ENCODE measurements at regions not wholly inside any gene's neighbourhood (a gene's known extent, or its start where the extent isn't known, plus 50 kb on each side); places are given as distances from the start of the nearest gene placed in this dataset.
"Not testable (repeated sequence)": the region's sequence is repeated elsewhere in the genome, so short reads cannot be mapped to it uniquely, and the experiment has no call there.

- DNase-seq (ENCODE audit: low read depth), result no peak
Observed at GRCh38 chr17:70938336-70938735, 769.0 kb downstream of the KCNJ2 start.

GRCh38 chr17:70945386-70945785 lies 776.1 kb downstream of the KCNJ2 start:
- no peak for DNase-seq (ENCODE audit: low read depth)

- DNase-seq (ENCODE audit: low read depth), result no peak
Observed at GRCh38 chr17:70947215-70947614, 777.9 kb downstream of the KCNJ2 start.

GRCh38 chr17:70947636-70948565 lies 778.6 kb downstream of the KCNJ2 start:
- DNase-seq (ENCODE audit: low read depth), result no peak

- DNase-seq (ENCODE audit: low read depth), result not testable (repeated sequence)
Observed at GRCh38 chr17:70953140-70953539, 783.8 kb downstream of the KCNJ2 start.

GRCh38 chr17:70955441-70955840 lies 786.1 kb downstream of the KCNJ2 start:
- no peak for DNase-seq (ENCODE audit: low read depth)

GRCh38 chr17:70956726-70957125 lies 787.4 kb downstream of the KCNJ2 start:
- DNase-seq (ENCODE audit: low read depth), result no peak

GRCh38 chr17:70961341-70961740 lies 792.0 kb downstream of the KCNJ2 start:
- DNase-seq (ENCODE audit: low read depth), result no peak

GRCh38 chr17:70968302-70968701 lies 799.0 kb downstream of the KCNJ2 start:
- DNase-seq (ENCODE audit: low read depth), result no peak

GRCh38 chr17:70969521-70970034 lies 800.2 kb downstream of the KCNJ2 start:
- DNase-seq (ENCODE audit: low read depth), result no peak

- DNase-seq (ENCODE audit: low read depth), result no peak
Observed at GRCh38 chr17:70976447-70976846, 807.1 kb downstream of the KCNJ2 start.

GRCh38 chr17:70984873-70985272 lies 815.5 kb downstream of the KCNJ2 start:
- DNase-seq (ENCODE audit: low read depth), result no peak

GRCh38 chr17:70987867-70988340 lies 818.6 kb downstream of the KCNJ2 start:
- no peak for DNase-seq (ENCODE audit: low read depth)

- no peak for DNase-seq (ENCODE audit: low read depth)
Observed at GRCh38 chr17:70988622-70989021, 819.3 kb downstream of the KCNJ2 start.

- no peak for DNase-seq (ENCODE audit: low read depth)
Observed at GRCh38 chr17:70989280-70989679, 819.9 kb downstream of the KCNJ2 start.

GRCh38 chr17:70994194-70994593 lies 824.9 kb downstream of the KCNJ2 start:
- DNase-seq (ENCODE audit: low read depth), result no peak

- DNase-seq (ENCODE audit: low read depth), result no peak
Observed at GRCh38 chr17:70995997-70996396, 826.7 kb downstream of the KCNJ2 start.

GRCh38 chr17:71003736-71004135 lies 834.4 kb downstream of the KCNJ2 start:
- no peak for DNase-seq (ENCODE audit: low read depth)

- no peak for DNase-seq (ENCODE audit: low read depth)
Observed at GRCh38 chr17:71004413-71004812, 835.1 kb downstream of the KCNJ2 start.

GRCh38 chr17:71011391-71011790 lies 842.1 kb downstream of the KCNJ2 start:
- DNase-seq (ENCODE audit: low read depth), result no peak

- no peak for DNase-seq (ENCODE audit: low read depth)
Observed at GRCh38 chr17:71019699-71020098, 850.4 kb downstream of the KCNJ2 start.

- no peak for DNase-seq (ENCODE audit: low read depth)
Observed at GRCh38 chr17:71022758-71023157, 853.4 kb downstream of the KCNJ2 start.

- DNase-seq (ENCODE audit: low read depth), result no peak
Observed at GRCh38 chr17:71023249-71024030, 854.1 kb downstream of the KCNJ2 start.

Data from EH (cell line).